Sciatic nerve (tissue), 2 donors: ENCODE measurements at regions not wholly inside any gene's neighbourhood (a gene's known extent, or its start where the extent isn't known, plus 50 kb on each side); places are given as distances from the start of the nearest gene placed in this dataset.
"Not testable (repeated sequence)": the region's sequence is repeated elsewhere in the genome, so short reads cannot be mapped to it uniquely, and the experiment has no call there.

Experiments used
- ATAC-seq: fragments of 200-7000 bp; cut with Tn5 transposase; one replicate; pipeline ENCODE4 v1.9.1; 2020; ENCODE audit warnings: mild to moderate bottlenecking, moderate library complexity
- DNase-seq: peaks from one replicate; pipeline ENCODE4 v3.0.0-alpha.2; 2020; ENCODE audit warnings: low spot score
- intact Hi-C: fragments of 100-400 bp; cut with DNase I; formaldehyde crosslinking; loops from one replicate; pipeline ENCODE4 v1.14.2; 2022
- donor health status: DM: no; HTN: no; CAD: no.
- donor health status: DM: no; HTN: no; CAD: no.

DNA sequence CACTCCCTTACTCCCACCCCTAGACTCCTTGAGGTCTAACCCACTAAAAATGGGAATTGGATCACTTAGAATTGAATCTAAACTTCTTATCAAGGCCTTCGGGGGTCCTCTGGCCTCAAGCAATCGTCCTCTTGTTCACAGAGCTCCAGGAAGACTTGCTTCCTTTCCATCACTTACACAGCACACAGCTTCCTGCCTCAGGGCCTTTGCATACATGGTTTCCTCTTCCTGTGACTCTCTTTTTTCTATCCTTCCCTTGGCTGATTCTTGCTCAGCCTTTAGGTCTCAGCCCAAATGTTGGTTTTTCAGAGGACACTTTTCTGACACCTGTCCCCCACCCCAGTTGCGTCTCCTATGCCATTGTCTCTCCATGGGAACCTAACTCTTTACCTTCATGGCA is 50.0 kb upstream of the ALDH1B1 start:
- intact Hi-C loops = no loop called here
- DNase-seq = no peak

DNA sequence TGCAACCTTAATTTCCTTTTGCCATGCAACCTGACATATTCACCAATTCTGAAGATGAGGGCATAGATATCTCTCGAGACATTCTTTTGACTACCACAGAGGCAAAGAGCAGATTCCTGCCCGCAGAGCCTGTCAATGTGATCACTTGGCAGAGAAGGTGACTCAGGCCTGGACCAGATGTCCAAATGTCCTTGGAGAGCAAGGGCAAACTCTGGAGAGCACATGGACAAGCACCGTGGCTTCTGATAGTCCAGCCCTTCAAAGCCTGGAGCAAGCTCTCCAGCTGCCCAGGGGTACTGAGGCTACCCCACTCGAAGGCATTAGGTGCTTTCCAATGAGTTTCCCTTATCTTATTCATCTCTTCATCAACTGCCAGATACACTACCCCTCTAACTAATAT is 50.4 kb upstream of the ALDH1B1 start:
- intact Hi-C loops = no loop called here
- no peak for DNase-seq
- no peak for ATAC-seq

More for the DNA sequence above, 50.0 kb upstream of the ALDH1B1 start:
- no peak for ATAC-seq

DNA sequence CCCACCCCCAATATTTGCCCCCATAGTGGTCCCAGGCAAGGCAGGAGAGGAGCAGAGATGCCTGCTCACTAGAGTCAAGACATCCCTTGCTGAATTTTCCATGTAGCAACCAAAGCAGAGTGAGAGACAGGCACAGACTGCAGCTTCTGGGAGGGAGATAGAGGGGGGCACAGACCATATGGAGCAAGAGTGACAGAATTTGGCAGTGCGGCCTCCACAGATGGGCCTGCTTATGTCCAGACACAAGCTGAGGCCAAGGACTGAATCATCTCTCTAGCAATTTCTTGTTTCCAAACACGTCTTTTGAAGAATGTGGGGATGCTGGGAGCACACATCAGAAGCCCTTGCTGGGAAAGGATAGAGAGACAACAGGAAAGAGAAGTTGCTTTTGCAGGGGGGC is 53.0 kb upstream of the ALDH1B1 start:
- intact Hi-C loops = loop anchor here (2.0 kb wide), 1 partner anchor 19 kb away; no protein-coding TSS in a partner anchor
- peak; percentile 38 for ATAC-seq

DNA sequence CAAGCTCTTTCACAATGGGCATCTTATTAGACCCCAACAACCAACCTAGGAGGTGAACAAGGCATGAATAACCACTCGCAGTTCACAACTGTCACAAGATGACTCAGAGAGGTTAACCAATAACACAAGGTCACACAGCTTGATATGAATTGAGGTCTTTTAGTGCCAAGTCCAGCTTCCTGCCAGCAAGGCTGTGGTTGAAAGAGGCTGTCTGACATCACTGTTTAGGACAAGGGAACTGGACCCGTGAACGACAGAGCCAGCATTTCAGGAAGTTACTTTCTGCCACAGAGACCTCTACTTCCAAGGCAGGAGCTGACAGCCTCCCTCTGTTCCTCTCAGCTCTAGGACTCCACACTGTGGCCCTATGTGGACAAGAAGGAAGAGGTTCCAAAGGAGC is 53.4 kb upstream of the ALDH1B1 start:
- ATAC-seq (no peak), DNase-seq (no peak)
- intact Hi-C loops = loop anchor here (2.0 kb wide), 1 partner anchor 20 kb away; no protein-coding TSS in a partner anchor

More for the DNA sequence above, 53.0 kb upstream of the ALDH1B1 start:
- no peak for DNase-seq

DNA sequence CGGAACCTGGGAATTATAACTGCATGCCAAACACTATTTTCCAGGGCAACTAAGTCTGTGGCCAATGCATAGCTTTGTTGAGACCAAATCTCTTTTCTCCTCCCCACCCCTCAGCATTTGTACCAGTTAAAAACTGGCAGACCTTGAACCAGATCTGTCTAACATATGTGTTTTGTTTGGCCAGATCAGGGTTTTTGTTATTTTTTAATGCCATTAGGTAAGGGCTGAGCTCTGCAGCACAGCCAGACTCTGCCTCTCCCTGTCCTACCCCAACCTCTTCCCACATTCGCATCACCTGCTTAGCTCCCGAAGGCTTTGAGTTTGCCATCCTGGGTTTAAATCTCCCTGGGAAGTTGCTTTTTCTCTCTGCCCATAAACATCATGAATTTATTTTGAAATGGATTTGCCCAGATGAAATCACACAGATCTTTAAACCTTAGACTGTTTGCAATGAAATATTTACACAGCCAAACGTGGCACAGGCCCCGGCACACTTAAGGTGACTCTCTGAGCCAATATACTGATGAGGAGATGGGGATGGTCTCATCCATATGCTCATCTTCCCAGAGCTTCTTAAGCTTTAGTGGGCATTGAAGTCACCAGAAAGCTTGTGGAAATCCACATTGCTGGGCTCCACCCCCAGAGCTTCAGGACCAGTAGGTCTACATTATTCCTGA is 54.0 kb upstream of the ALDH1B1 start:
- DNase-seq = no peak
- intact Hi-C loops = loop anchor here (2.0 kb wide), 1 partner anchor 20 kb away; no protein-coding TSS in a partner anchor

DNA sequence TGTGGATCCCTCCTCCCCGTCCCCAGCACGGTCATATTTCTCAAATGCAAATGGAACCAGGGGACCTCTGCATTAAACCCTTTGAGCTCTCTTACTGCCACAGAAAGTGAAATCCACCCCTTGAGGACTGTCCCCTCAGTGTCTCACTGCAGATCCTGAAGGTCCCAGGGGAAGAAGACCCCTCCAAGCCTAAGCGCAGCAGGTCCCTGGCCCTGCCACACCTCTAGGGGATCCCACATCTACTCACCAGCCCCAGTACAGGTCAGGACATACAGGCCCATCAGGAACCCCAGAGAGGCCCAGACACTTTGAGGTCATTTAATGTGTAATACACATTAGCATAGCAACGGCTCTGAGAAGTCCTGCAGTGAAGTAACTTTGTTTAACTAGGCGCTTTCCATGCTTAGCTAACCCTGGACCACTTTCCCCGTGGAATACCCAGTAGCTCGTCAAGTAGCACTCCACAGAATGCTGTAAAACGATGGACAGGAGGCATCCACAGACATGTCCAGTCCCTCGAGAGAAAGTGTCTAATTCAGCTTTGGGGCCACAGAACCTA is 54.7 kb upstream of the ALDH1B1 start:
- intact Hi-C loops = loop anchor here (2.0 kb wide), 1 partner anchor 21 kb away; no protein-coding TSS in a partner anchor
- DNase-seq (no peak), ATAC-seq (no peak)

More for the DNA sequence above, 54.0 kb upstream of the ALDH1B1 start:
- ATAC-seq = no peak

DNA sequence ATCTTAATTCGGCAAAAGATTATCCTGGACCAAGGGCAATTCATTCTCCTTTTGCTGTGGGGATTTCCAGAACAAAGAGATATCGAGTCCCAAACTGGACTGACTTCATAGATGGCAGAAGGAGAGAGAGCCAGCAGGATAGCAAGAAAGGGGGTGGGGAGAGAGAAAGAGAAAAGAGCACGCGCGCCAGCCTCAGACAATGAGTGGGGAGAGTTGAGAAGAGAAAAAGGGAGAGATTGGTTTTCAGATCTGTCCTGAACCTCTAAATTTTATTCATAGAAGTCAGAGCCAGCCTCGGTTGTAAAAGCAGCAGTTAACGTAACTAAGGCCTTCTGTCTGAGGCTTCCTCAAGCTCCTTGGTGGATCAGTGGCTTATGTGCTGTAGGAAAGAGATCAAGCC is 55.3 kb upstream of the ALDH1B1 start:
- DNase-seq (no peak), ATAC-seq (peak; percentile 59)
- intact Hi-C loops = no loop called here

DNA sequence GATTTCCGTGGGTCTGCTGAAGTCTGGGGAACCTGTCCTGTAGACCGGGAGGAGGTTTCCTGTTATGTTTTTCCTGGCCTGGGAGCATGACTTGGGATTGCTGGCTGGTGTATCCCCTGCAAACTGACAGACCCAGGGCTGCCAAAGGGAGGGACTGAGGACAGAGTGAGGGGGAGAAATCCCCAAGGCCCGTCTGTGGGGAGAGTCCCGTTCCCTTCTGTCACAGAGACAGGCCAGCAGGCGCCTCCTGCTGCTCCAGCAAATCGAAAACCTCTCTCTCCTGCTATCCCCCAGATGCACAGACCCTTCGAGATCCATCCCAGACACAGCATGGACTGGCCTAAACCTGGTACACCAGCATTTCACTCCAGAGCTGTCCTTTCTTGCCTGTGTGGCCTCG is 56.2 kb upstream of the ALDH1B1 start:
- intact Hi-C loops = no loop called here
- DNase-seq (no peak), ATAC-seq (no peak)

DNA sequence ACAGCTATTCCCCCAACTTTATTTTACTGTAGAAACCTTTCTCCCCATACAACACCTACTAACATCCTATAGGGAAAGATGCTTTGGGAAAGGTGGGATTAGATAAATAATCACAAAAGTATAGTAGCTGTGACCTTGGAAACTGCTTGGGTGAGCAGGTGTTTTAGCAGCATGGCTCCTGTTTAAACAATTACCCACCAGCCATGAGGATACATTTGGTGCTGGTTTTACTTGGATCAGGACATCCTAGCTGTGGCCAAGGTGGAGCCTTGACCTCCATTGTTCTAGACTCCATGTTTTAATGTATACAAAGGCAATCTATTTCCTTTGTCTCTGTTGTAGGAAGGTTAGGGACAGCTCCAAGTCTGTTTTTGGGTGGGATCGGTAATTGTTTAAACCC is 56.8 kb upstream of the ALDH1B1 start:
- DNase-seq = no peak
- ATAC-seq = no peak
- intact Hi-C loops = no loop called here

DNA sequence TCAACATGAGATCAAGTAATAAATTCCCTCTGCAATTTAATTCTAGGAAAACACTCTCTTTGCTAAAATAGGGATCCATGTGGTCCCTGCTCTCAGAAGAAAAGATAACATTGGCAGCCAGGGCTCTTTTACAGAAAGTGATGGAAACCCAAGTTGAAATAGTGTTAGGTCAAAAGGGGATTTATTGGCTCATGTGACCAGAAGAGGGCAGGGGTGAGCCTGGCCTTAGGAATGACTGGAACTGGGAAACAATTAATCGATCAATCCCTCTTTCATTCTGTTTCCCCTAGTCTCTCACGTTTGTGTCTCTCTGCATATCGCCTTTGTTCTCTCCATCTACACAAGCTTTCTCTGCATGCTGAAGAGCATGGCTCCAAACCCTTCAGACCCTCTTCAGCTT is 58.3 kb upstream of the ALDH1B1 start:
- DNase-seq = no peak
- no peak for ATAC-seq
- intact Hi-C loops = no loop called here

DNA sequence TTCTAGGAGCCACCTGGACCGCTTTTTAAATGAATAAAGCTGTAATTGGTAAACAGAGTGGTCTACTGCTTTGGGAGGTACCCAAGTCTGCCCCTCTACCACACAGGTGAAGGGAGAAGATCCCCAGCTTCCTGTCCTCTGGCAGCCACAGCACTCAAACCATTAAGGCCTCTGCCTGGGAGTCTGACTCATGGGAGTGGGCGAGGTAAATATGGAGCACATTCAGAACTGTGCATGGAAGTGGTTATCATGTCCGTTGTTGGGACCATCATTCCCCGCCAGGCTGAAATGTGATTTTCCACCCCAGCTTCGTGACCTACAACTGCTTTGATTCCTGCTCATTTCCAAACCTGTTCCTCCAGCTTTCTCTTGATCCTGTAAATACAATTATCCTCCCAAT is 59.5 kb upstream of the ALDH1B1 start:
- no peak for ATAC-seq
- DNase-seq = no peak
- intact Hi-C loops = no loop called here

DNA sequence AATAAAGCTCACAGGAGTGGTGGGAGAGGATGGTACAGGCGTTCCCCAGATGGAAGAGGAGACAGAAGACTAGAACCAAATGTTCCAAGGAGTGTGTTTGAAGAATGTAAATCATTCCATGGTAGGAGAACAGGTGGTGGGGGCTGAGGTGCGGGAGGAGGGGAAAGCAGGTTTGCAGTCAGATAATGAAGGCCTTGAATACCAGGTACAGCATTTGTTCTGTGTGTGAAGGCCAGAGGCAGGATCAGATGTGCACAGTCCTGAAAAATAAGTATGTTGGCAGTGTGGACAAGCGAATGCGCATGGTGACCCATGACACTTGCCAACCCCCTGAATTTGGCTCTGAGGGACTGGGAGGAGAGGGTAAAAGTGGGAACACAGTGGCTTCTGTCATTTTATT is 59.9 kb upstream of the ALDH1B1 start:
- intact Hi-C loops = no loop called here
- DNase-seq (no peak), ATAC-seq (no peak)

DNA sequence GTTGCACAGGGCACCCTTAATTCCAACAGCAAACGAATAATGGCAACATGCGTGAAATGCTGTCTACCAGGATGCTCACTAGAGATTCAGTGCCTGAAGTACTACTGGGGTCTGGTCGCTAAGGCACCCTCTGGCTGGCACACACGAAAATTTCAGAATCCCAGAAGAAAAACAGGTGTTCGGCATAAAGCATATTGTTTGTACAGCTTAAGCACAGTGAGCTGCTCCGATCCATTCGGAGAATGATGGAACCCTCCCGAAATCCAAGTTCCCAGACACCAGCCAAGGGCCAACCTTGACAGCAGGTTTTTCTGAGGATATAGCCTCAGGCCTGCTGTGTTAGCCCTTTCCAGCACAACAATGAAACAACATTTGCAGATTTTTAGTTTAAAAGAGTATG is 61.4 kb upstream of the ALDH1B1 start:
- intact Hi-C loops = no loop called here
- DNase-seq = no peak
- ATAC-seq = no peak

DNA sequence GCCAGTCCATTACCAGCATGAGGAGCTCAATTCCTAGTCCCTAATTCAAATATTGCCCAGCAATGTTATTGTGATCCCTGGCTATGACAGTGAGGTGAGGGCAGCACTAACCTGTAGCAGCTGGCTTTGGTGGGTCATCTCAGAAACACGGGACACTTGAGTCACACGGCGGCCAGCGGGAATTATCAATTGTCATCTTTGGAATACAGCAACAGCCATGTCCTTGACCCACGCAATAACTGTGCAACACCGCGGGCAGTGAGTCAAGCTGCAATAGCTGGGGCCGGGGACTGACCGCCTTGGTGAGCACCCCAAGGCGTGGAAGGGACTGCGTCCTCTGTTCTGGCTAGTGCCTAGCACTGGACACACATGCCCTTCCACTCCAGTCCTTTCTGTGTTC is 62.5 kb upstream of the ALDH1B1 start:
- ATAC-seq = no peak
- intact Hi-C loops = no loop called here
- no peak for DNase-seq

DNA sequence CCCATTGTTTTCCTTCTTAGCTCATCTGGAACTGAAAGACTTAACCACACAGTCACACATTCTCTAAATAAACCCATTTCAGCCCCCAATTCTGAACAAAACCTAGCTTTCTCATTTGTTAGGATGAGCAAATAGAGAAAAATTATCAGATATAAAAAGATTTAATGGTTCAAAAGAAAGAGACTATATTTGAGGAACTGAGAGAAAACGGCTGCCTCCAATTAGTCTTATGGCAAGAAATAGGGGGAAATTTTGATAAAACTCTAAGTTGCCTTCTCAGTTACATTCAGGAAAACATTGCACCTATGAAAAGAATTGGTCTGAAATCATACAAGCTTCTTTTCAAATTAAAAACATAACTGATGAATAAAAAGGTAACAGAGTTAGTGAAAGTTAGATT is 63.7 kb upstream of the ALDH1B1 start:
- intact Hi-C loops = no loop called here

DNA sequence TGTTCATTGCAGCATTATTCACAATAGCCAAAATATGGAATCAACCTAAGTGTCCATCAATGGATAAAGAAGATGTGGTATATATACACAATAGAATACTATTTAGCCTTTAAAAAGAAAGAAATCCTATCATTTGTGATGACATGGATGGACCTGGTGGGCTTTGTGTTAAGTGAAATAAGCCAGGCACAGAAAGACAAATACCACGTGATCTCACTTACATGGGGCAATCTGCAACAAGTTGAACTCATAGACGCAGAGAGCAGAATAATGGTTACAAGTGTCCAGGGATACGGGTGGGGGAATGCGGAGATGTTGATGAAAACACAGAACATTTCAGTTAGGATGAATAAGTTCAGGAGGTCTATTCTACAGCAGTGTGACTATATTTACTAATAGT is 66.4 kb upstream of the ALDH1B1 start:
- ATAC-seq = no peak
- intact Hi-C loops = no loop called here
- no peak for DNase-seq

More for the DNA sequence above, 63.7 kb upstream of the ALDH1B1 start:
- DNase-seq (no peak), ATAC-seq (no peak)

DNA sequence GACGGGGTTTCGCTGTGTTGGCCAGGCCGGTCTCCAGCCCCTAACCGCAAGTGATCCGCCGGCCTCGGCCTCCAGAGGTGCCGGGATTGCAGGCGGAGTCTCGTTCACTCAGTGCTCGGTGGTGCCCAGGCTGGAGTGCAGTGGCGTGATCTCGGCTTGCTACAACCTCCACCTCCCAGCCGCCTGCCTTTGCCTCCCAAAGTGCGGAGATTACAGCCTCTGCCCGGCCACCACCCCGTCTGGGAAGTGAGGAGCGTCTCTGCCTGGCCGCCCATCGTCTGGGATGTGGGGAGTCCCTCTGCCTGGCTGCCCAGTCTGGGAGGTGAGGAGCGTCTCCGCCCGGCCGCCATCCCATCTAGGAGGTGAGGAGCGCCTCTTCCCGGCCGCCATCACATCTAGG is 68.3 kb upstream of the ALDH1B1 start:
- DNase-seq, intact Hi-C loops, ATAC-seq: not testable (repeated sequence)

DNA sequence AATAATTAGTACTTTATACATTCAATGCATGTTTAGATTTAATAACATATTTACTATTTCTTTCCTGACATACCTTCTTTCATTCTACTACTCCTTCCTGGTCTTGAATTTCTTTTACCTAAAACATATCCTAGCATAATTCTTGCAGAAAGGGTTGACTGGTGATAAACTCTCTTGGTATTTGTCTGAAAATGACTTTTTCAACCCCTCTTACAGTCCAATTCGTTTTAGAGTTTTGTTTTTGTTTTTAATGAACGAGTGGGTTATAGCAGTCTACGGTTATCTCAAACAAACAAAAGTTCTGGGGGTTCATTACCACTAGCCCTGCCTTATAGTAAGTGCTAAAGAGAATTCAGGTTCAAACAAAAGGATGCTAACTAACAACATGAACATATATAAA is 69.6 kb upstream of the ALDH1B1 start:
- no peak for DNase-seq
- intact Hi-C loops = no loop called here
- ATAC-seq = no peak

DNA sequence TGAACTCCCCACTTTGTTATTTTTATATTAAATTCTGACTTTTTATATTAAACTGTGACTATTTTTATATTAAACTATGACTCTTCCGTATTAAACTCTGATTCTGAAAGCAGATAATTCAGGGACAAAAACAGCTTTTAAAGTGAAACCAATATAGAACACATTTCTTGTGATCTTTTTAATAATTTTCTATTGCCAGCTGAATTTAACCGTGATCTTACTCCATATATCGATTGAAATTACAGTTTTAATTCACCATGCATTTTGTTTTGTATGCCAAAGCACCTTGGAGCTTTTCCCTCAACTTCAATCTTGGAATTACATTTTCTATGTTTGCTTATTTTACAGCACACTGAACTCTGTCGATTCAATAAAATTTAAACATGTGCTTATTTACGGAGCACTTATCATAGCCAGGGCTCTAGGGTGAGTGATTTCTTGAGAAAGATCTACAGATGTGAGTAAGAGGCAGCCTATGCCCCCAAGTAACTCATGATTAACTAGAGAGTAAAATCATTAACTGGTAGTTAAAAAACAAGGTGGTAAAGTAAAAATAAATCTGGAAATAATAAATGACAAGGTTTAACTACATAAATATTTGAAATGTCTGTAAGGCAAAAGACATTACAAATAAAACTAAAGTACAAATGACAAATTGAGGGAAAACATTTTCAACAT is 72.9 kb upstream of the ALDH1B1 start:
- intact Hi-C loops = no loop called here
- no peak for ATAC-seq
- DNase-seq = no peak

DNA sequence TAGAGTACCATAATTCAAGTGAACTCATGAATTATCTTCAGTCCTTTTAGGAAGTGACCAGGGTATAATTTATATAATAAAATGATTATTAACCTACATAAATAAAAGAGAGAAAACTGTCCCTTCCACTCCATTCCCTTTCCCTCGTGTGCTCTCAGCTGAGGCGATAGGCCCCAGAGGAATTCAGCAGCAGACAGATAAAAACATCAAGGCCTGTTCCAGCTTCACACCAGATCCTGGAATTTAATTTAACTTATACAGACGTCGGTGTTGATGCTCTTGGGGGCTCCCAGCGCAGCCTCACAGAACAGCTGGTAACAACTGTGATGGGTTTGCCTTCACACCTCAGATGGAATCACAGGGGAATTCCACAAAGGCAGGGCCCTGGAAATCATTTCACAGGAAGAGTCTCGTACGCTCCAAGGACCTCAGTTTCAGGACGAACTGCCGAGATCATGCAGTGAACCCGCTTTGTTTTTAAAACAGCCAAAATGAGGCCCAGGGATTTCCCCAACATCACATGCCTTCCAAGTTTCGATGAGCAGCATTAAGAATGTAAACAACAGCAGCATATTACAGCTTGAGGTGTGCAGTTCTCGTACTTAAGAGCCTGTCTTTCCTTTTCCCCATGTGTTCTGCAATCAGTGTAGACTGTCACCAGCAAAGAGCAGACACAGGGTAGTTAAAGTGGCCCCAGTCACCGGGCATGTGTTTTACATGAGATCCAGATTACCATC is 73.6 kb upstream of the ALDH1B1 start:
- no peak for DNase-seq
- ATAC-seq = peak; percentile 51
- intact Hi-C loops = no loop called here
